H54 (cell line): ENCODE measurements at regions not wholly inside any gene's neighbourhood (a gene's known extent, or its start where the extent isn't known, plus 50 kb on each side); places are given as distances from the start of the nearest gene placed in this dataset.
A peak's percentile ranks its signal among the peaks of the same experiment; 100 is the strongest.
"Not testable (repeated sequence)": the region's sequence is repeated elsewhere in the genome, so short reads cannot be mapped to it uniquely, and the experiment has no call there.

Experiments used
- DNase-seq: peaks from one replicate; pipeline ENCODE4 v3.0.0; 2011; ENCODE audit warnings: low spot score, mixed read lengths; ENCODE audit not compliant: insufficient read length
- FAIRE-seq: peaks from 3 replicates; lab custom pipeline; 2011; peaks lifted over from hg19 to GRCh38; lab: Jason Lieb, UNC
- POLR2A ChIP-seq: IDR thresholded peaks from 2 replicates; pipeline ENCODE4 v1.6.1; 2011; ENCODE audit warnings: low read depth, mild to moderate bottlenecking, low read length

DNA sequence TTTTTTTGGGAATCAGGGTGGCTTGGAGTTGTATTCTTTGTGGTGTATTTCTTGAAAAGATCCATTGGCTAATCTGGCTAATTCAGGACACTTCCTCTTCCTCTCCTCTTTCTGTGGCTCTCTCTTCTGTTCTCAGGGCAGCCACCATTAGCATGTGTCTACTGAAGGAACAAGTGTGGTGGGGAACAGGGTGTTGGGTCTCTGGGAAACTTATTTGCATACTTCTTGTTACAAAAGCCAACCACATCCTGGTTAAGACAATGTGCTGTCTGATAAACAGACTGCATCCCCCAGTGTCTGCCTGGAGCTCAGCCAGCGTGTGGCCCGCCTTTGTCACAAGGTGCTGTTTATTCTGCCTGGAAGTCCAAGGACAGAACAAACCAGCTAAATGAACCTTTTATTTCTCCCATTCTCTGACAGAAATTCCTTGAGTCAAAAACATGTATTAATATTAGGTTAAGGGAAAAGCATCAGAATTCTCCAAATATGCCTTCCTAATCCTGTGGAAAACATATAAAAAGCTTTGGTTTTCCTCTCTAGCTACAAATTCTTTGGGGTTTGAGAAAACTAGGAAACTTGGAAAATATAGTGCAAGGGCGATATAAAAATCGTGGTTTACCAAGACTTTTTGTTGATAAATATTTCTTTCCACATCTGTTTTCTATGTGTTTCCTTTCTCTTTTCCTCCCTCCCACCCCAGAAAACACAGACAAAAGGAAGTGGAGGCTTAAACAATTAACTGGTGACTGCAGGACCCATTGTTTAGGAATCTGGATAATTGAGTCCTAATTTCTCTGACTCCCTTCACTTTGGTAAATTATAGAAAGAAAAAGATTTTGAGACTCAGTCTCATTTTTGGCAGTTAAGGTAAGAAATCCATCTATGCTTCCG is 203.6 kb downstream of the SPRY1 start:
- no peak for TF ChIP-seq POLR2A
- DNase-seq (no peak), FAIRE-seq (no peak)

DNA sequence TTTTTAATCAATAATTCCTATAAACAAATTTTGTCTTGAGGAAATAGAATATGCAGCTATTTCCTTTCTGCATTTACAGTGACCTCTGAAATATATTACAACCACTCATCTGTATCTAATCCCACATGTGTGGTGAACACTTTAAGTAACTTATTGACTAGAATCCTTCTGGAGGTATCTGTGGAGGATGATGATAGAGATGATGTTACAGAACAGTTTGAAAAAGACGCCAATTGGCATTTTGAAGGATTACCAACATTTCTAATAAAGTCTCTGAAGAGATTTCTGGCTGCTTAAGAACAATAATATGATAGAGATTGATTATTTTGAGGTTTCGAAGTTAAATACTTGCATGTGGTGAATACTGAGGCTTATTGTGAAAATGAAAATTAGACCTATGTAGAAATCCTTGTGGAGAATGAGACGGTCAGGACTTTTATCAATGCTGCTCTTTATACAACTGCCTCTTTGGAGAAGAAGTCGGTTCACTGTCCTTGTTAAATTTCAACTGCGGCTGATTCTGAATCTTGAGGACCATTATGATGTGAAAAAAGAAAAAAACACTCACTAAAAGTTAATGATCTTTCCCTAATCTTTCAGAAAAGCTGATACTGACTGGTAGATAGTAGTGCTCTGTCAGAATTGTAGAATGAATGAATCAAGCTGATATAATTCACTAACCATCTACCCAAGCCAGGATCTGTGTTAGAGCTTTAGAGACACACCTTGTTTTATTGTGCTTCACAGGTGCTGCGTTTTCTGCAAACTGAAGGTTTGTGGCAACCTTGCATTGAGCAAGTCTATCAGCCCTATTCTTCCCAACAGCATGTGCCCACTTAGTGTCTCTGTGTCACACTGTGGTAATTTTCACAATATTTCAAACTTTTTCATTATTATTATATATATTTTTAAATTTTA is 204.7 kb downstream of the SPRY1 start:
- FAIRE-seq, result no peak
- no peak for TF ChIP-seq POLR2A
- DNase-seq, result no peak

DNA sequence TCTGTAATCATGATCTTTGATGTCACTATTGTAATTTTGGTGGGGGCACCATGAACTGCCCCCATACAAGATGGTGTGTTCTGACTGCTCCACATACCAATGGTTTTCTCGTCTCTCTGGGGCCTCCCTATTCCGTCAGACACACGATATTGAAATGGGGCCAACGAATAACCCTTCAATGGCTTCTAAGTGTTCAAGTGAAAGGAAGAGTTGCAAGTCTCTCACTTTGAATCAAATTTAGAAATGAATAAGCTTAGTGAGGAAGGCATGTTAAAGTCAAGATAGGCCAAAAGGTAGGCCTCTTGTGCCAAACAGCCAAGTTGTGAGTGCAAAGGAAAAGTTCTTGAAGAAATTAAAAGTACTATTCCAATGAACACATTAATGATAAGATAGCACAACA is 205.4 kb downstream of the SPRY1 start:
- no peak for FAIRE-seq
- no peak for DNase-seq
- TF ChIP-seq POLR2A, result no peak

DNA sequence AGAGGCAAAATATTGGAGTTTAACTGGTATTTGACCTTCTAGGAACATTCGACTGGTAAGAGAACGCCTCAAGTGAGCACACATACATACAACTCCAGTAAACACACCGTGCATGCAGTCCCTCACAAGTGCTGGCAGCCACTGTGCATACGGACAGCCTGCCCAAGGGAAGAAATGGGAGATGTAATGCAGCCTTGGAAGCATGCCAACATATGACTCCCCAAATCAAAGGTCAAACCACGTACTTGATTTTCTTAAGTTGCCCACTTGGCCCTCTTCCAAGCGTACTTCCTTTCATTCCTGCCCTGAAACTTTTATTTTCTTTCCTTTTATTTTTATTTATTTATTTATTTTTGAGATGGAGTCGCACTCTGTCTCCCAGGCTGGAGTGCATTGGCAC is 206.6 kb downstream of the SPRY1 start:
- DNase-seq (peak; percentile 2), FAIRE-seq (no peak)
- no peak for TF ChIP-seq POLR2A

DNA sequence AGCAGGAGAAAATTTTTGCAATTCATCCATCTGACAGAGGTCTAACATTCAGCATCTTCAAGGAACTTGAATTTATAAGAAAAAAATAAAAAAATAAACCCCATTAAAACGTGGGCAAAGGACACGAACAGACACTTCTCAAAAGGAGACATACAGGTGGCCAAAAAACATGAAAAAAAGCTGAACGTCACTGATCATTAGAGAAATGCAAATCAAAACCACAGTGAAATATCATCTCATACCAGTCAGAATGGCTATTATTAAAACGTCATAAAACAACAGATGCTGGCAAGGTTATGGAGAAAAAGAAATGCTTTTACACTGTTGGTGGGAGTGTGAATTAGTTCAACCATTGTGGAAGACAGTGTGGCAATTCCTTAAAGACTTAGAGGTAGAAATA is 209.2 kb downstream of the SPRY1 start:
- FAIRE-seq, DNase-seq: not testable (repeated sequence)

DNA sequence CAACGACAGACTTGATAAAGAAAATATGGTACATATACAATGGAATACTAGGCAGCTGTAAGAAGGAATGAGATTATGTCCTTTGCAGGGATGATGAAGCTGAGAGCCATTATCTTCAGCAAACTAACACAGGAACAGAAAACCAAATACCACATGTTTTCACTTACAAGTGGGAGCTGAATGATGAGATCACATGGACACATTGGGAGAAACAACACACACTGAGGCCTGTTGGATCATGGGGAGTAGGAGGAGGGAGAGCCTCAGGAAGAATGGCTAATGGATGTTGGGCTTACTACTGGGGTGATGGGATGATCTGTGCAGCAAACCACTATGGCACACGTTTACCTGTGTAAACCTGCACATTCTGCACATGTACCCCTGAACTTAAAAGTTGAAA is 209.7 kb downstream of the SPRY1 start:
- no peak for TF ChIP-seq POLR2A
- FAIRE-seq (no peak), DNase-seq (no peak)

DNA sequence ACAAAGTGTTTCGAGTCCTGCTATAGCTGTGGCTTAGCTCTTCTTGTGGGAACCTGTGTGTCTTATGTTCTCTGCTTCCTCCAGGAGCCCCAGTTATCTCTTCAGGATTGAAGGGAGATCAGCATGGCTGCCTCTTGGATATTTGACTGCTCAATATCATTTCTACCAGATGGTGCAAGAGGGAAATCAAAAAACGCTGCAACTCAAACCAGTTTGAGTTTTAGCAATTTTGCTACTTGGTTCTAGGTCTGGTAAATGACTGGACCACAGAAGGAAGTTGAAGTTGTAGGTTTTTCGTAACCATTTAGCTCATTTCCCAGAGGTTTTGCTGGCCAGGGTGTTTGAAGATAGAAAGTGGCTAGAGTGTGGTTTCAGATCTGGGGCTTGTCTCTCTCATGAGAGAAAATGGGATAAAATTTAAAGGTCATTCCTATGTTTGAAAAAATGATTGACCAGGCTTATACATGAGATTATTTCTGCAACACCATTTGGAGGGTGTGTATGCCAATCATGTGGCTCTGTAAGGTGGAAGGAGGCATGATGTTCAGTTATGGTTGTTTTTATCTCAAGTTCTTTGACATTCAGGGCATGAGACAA is 210.4 kb downstream of the SPRY1 start:
- no peak for TF ChIP-seq POLR2A
- FAIRE-seq (no peak), DNase-seq (no peak)

DNA sequence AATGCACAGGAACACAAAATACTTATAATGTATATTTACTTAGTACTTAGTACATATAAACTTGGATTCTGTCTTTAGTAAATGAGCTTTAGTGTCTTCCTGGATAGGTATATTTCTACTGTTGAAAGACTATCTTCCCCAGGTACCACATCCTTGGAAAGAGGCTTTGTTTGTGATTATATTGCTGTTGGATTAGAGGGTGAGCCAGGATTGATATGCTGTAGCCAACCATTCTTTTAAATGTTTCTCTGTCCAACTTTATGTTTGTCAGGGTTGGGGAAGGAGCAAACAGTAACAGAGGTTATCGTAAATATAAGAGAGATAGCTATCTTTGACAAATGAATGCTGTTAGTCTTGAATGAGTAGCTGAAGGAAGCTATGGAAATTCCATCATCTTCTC is 213.2 kb downstream of the SPRY1 start:
- TF ChIP-seq POLR2A, result no peak
- DNase-seq, result no peak
- FAIRE-seq, result no peak

DNA sequence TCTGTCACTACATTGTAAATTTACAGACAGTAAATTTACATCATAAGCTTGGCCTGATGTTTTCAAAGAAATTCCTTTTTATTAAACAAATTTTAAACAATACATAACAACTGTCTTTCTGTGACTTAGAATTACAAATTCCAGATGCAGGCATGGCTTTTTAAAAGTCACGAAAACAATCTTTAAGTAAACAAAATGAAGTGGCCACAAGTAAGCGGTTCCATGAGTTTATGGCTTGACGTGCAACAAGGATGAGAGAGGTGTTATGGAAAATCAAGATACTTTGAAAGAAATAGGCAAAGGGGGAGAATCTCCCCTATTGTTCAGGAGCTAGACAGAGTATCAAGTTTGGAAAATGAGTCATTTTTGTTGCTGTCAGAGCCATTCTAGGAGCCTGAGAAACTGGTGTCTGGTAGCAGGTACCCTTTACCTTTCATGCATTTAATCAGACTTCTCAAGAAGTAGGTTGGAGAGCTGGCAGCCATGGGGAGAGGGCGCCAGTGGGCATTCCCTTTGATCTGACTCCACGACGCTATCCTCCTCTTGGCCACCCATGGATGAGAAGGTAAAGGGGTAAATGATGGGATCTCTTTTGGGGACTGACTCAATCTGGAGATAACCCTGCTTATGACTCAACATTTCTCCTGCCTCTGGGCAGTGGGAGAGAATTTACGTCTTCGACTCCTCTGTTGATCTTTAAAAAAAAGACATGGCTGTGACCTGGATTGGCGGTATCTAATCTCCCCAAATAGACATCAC is 217.2 kb downstream of the SPRY1 start:
- TF ChIP-seq POLR2A, result no peak
- FAIRE-seq (no peak), DNase-seq (no peak)

DNA sequence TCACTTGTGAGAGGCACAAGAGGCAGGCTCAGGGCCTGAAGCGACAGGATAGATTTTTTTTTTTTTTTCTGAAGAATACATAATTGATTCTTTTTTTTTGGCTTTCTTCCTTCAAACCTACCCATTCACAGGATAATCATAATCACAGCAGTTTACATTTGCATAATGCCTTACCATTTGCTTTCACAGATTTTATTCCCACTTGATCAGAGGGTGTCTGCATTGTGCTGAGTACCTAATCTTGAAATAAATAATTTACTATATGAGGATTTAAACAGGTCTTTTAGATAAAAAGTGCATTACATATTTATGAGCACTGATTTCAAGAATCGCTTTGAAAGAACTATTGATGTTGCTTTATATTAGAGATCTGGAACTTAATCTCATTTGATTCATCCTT is 219.3 kb downstream of the SPRY1 start:
- DNase-seq (no peak), FAIRE-seq (no peak)
- TF ChIP-seq POLR2A, result no peak

DNA sequence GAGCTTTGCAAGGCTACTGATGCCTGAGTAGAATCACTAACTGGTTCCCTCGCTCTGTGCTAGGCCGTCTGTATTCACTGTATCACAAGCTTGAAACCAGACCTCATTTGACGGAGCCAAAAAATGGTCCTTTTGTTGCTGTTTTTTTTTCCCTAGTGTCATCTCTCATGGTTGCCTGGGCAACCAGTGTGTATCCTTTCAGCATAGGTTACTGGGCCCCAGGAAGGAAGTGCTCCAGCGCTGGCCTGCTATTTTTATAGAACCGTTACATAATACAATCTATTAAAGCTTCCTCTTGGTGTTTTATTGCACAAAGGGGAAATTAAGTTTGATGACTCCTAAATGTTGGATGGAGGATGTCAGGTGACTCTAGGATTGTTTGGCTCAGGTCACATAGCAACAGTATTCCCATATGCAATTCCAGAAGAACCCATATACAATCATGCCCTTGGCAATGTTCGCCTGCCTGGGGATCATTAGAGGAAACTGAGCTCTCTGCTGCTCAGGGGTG is 220.4 kb downstream of the SPRY1 start:
- FAIRE-seq (no peak), DNase-seq (no peak)
- TF ChIP-seq POLR2A, result no peak

DNA sequence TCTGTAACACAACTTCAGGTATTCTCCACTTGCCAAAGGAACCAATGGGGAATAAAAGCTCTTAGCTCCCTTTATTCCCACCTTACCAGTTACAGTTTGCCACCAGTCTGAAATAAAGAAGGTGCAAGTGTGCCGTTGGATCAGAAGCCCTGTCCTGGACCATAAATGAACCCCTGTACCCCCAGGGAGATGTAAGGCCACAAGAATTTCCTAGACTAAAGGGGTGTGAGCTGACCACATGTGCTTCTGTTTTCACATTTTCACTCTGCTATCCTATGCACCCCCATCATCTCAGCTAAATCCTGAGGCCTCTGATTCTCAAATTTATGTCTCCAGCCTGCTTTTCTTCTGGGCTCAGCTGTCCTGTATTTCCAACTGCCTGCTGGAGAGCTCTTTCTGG is 221.2 kb downstream of the SPRY1 start:
- no peak for TF ChIP-seq POLR2A
- FAIRE-seq (no peak), DNase-seq (no peak)

DNA sequence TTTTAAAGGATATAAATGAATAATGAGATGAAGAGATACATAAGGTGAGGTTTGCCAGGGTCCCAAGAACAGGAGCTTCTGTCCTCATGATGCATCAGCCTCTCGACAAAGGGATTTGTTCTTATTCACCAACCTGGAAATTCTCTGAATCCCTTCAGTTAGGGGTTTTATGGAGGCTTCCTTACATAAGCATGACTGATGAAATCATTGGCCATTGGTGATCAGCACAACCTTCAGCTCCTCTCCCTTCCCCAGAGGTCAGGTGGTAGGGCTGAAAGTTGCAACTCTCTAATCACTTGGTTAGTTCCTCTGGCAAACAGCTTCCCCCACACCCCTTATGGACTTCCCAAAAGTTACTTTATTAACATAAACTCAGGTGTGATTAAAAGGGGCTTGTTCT is 222.0 kb downstream of the SPRY1 start:
- DNase-seq (no peak), FAIRE-seq (no peak)
- no peak for TF ChIP-seq POLR2A
